ENCODE measurements at regions not wholly inside any gene's neighbourhood (a gene's known extent, or its start where the extent isn't known, plus 50 kb on each side); places are given as distances from the start of the nearest gene placed in this dataset.

GRCh38 chr19:30968841-30969399, 380.3 kb downstream of the TSHZ3 start:
- ChIA-PET CTCF (ENCODE audit: partially characterized antibody) (interaction anchor here (0.6 to 2.0 kb wide), 6 partner anchors 9 to 302 kb away, joined by 3 to 7 read pairs (median 3); no protein-coding TSS in a partner anchor), POLR2A (ENCODE audit: partially characterized antibody) (no interaction called here)
- Histone ChIP-seq H3K56ac (replicated peaks; ENCODE audit: insufficient read length, low read depth, low read length) (no peak overlapping the region), H2BK20ac (ENCODE audit: low read length) (no peak overlapping the region), H2AK5ac (ENCODE audit: low read depth, low read length) (no peak overlapping the region), H3K9ac (replicated peaks in 1 of 4; ENCODE audit: extremely low read depth in 1 of 4, low read depth in 3 of 4, low read length in 3 of 4) (no peak overlapping the region), H3K23ac (ENCODE audit: insufficient read length) (no peak overlapping the region), H3K36me3 (ENCODE audit: control insufficient read depth in 2 of 4, insufficient read depth in 4 of 4, low read length in 3 of 4) (no peaks in the 10 kb centered on the region), H4K91ac (replicated peaks; ENCODE audit: insufficient read length, low read length) (no peak overlapping the region), H3K4me3 (ENCODE audit: extremely low read depth in 1 of 4, insufficient read depth in 2 of 4, low read depth in 3 of 4, low read length in 4 of 4) (no peak overlapping the region), H3K18ac (ENCODE audit: extremely low read depth, low read length) (no peak overlapping the region), H3K27ac (ENCODE audit: low read depth, low read length) (no peak overlapping the region), H4K8ac (ENCODE audit: extremely low read depth, insufficient read depth, low read length) (no peak overlapping the region), H4K20me1 (replicated peaks in 1 of 2; ENCODE audit: control insufficient read depth in 1 of 2, insufficient read depth in 2 of 2, low read length in 2 of 2) (no peaks in the 10 kb centered on the region), H2BK5ac (ENCODE audit: low read depth, low read length) (no peak overlapping the region), H3K4me1 (replicated peaks in 1 of 4; ENCODE audit: control insufficient read depth in 3 of 4, insufficient read depth in 4 of 4, low read length in 3 of 4) (no peaks in the 10 kb centered on the region), H2AFZ (ENCODE audit: low read length) (no peak overlapping the region), H3K4ac (replicated peaks; ENCODE audit: insufficient read length, low read depth, low read length) (no peak overlapping the region), H2BK120ac (replicated peaks; ENCODE audit: low read depth, low read length) (no peak overlapping the region), H3K14ac (ENCODE audit: insufficient read length) (no peak overlapping the region), H4K5ac (ENCODE audit: insufficient read length, low read depth, low read length) (no peak overlapping the region), H3K79me2 (ENCODE audit: control insufficient read depth in 1 of 2, insufficient read depth in 2 of 2, low read length in 2 of 2) (no peaks in the 10 kb centered on the region), H2BK15ac (ENCODE audit: low read length) (no peak overlapping the region), H3K23me2 (ENCODE audit: low read depth, low read length) (no peaks in the 10 kb centered on the region), H3K79me1 (ENCODE audit: low read depth, low read length) (no peaks in the 10 kb centered on the region), H3K4me2 (ENCODE audit: insufficient read depth in 1 of 2, low read depth in 2 of 2, low read length in 2 of 2) (no peak overlapping the region), H3K27me3 (replicated peaks in 1 of 4; ENCODE audit: control insufficient read depth in 3 of 4, extremely low read depth in 1 of 4, insufficient read depth in 3 of 4, low read length in 3 of 4) (no peaks in the 10 kb centered on the region), H2BK12ac (ENCODE audit: low read depth, low read length) (no peak overlapping the region), H3K9me3 (ENCODE audit: insufficient read depth in 2 of 2, low read depth in 1 of 2, low read length in 1 of 2) (no peaks in the 10 kb centered on the region)
- 86% methylated on average over 5 of the region's 5 CpGs; no CpG with 5 or more reads in 1 of the 2 experiments for WGBS, 2 experiments (ENCODE audit: extremely low coverage in 1 of 2, insufficient coverage in 1 of 2, insufficient read length in 1 of 2, insufficient replicate concordance in 2 of 2, low coverage in 1 of 2, low lambda C conversion rate in 2 of 2, missing lambda C conversion rate in 1 of 2)
- TF ChIP-seq RBBP5 (IDR thresholded peaks at IDR 0.05; ENCODE audit: borderline replicate concordance, low read depth, low read length) (no peak), EGR1 (IDR thresholded peaks at IDR 0.05; ENCODE audit: borderline replicate concordance, low read depth, low read length) (no peak), FOSL1 (IDR thresholded peaks at IDR 0.05; ENCODE audit: insufficient read depth, low read depth, low read length) (no peak), EP300 (IDR thresholded peaks at IDR 0.05; ENCODE audit: borderline replicate concordance in 1 of 2, low read depth in 2 of 2, low read length in 2 of 2) (no peak), NANOG (IDR thresholded peaks at IDR 0.05; ENCODE audit: insufficient read depth, low read depth, low read length, poor library complexity, severe bottlenecking) (no peak), TCF12 (IDR thresholded peaks at IDR 0.05; ENCODE audit: low read depth, low read length) (no peak), RNF2 (IDR thresholded peaks at IDR 0.05; ENCODE audit: borderline replicate concordance, low read depth, low read length, missing control alignments, poor library complexity, severe bottlenecking) (no peak), ASH2L (IDR thresholded peaks at IDR 0.05; ENCODE audit: low read length) (no peak), BCL11A (IDR thresholded peaks at IDR 0.05; ENCODE audit: low read depth in 2 of 2, low read length in 2 of 2) (no peak), SP4 (IDR thresholded peaks at IDR 0.05; ENCODE audit: low read length) (no peak), JUND (IDR thresholded peaks at IDR 0.05; ENCODE audit: low read length) (no peak), KDM1A (IDR thresholded peaks at IDR 0.05; ENCODE audit: borderline replicate concordance, low read length) (no peak), ATF3 (IDR thresholded peaks at IDR 0.05; ENCODE audit: insufficient read depth, low read depth, low read length) (no peak)
- no peak for DNase-seq (ENCODE audit: low read depth in 1 of 2, low spot score in 2 of 2)
- FAIRE-seq = no peak
